ENCODE measurements at regions not wholly inside any gene's neighbourhood (a gene's known extent, or its start where the extent isn't known, plus 50 kb on each side); places are given as distances from the start of the nearest gene placed in this dataset.

DNA sequence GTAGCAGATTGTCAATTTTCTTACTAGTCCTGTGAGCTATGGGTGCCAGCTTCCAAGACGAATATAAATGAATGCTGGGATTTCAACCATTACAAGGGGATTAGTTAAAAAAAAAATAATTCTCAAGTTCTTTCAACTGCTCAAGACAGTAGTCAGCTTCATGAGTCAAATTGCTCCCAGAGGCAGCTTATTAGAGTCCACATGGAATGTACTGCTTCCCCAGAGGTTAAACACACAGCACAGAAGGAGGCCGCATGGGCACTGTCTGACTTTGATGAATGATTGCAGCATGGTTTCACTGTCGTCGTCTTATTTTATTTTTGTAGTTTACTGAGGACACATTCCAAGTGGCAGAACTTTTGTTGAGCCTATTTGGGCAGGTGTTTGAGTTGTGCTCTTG lies 563.2 kb downstream of the TMEM135 start:
- TF ChIP-seq, protein P1, sequence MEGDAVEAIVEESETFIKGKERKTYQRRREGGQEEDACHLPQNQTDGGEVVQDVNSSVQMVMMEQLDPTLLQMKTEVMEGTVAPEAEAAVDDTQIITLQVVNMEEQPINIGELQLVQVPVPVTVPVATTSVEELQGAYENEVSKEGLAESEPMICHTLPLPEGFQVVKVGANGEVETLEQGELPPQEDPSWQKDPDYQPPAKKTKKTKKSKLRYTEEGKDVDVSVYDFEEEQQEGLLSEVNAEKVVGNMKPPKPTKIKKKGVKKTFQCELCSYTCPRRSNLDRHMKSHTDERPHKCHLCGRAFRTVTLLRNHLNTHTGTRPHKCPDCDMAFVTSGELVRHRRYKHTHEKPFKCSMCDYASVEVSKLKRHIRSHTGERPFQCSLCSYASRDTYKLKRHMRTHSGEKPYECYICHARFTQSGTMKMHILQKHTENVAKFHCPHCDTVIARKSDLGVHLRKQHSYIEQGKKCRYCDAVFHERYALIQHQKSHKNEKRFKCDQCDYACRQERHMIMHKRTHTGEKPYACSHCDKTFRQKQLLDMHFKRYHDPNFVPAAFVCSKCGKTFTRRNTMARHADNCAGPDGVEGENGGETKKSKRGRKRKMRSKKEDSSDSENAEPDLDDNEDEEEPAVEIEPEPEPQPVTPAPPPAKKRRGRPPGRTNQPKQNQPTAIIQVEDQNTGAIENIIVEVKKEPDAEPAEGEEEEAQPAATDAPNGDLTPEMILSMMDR (IDR thresholded peaks at IDR 0.05; ENCODE audit: low read depth, low read length, missing input control) = no peak
- TF ChIP-seq, protein P2, sequence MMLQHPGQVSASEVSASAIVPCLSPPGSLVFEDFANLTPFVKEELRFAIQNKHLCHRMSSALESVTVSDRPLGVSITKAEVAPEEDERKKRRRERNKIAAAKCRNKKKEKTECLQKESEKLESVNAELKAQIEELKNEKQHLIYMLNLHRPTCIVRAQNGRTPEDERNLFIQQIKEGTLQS (IDR thresholded peaks at IDR 0.05) = no peak
- no peak for TF ChIP-seq YY1 (IDR thresholded peaks at IDR 0.05)
- TF ChIP-seq, protein P3, sequence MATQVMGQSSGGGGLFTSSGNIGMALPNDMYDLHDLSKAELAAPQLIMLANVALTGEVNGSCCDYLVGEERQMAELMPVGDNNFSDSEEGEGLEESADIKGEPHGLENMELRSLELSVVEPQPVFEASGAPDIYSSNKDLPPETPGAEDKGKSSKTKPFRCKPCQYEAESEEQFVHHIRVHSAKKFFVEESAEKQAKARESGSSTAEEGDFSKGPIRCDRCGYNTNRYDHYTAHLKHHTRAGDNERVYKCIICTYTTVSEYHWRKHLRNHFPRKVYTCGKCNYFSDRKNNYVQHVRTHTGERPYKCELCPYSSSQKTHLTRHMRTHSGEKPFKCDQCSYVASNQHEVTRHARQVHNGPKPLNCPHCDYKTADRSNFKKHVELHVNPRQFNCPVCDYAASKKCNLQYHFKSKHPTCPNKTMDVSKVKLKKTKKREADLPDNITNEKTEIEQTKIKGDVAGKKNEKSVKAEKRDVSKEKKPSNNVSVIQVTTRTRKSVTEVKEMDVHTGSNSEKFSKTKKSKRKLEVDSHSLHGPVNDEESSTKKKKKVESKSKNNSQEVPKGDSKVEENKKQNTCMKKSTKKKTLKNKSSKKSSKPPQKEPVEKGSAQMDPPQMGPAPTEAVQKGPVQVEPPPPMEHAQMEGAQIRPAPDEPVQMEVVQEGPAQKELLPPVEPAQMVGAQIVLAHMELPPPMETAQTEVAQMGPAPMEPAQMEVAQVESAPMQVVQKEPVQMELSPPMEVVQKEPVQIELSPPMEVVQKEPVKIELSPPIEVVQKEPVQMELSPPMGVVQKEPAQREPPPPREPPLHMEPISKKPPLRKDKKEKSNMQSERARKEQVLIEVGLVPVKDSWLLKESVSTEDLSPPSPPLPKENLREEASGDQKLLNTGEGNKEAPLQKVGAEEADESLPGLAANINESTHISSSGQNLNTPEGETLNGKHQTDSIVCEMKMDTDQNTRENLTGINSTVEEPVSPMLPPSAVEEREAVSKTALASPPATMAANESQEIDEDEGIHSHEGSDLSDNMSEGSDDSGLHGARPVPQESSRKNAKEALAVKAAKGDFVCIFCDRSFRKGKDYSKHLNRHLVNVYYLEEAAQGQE (IDR thresholded peaks at IDR 0.05) = no peak
- no peak for TF ChIP-seq GABPA (IDR thresholded peaks at IDR 0.05 in 1 of 2, conservative IDR thresholded peaks at IDR 0.05 in 1 of 2)
- no peak for TF ChIP-seq FOXA1 (IDR thresholded peaks at IDR 0.05)
- TF ChIP-seq HNF4A (conservative IDR thresholded peaks at IDR 0.05) = no peak
- TF ChIP-seq, protein P4, sequence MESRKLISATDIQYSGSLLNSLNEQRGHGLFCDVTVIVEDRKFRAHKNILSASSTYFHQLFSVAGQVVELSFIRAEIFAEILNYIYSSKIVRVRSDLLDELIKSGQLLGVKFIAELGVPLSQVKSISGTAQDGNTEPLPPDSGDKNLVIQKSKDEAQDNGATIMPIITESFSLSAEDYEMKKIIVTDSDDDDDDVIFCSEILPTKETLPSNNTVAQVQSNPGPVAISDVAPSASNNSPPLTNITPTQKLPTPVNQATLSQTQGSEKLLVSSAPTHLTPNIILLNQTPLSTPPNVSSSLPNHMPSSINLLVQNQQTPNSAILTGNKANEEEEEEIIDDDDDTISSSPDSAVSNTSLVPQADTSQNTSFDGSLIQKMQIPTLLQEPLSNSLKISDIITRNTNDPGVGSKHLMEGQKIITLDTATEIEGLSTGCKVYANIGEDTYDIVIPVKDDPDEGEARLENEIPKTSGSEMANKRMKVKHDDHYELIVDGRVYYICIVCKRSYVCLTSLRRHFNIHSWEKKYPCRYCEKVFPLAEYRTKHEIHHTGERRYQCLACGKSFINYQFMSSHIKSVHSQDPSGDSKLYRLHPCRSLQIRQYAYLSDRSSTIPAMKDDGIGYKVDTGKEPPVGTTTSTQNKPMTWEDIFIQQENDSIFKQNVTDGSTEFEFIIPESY (IDR thresholded peaks at IDR 0.05) = no peak
- no peak for TF ChIP-seq TAF1 (conservative IDR thresholded peaks at IDR 0.05)
- TF ChIP-seq RAD21 (IDR thresholded peaks at IDR 0.05) = no peak

All from liver (tissue), 3 donors.